Gastrocnemius medialis (tissue), 4 donors: ENCODE measurements at regions not wholly inside any gene's neighbourhood (a gene's known extent, or its start where the extent isn't known, plus 50 kb on each side); places are given as distances from the start of the nearest gene placed in this dataset.

Experiments
- CTCF ChIP-seq, 5 experiments: fragments of 450-650 bp in 3 of 5; fragments of 200-600 bp in 2 of 5; sonication (generic) in 2 of 5; IDR thresholded peaks in 4 of 5; conservative IDR thresholded peaks in 1 of 5; 1 replicate in 4 of 5; 2 replicates in 1 of 5; pipeline ENCODE4 v1.5.1; 2016 to 2019; ENCODE audit warnings: antibody characterized with exemption in 5 of 5, mild to moderate bottlenecking in 3 of 5, moderate library complexity in 3 of 5
- POLR2A ChIP-seq, 2 donors: fragments of 450-650 bp; IDR thresholded peaks; one replicate each; pipeline ENCODE4 v1.6.1; 2017; ENCODE audit warnings: antibody characterized with exemption in 2 of 2, mild to moderate bottlenecking in 2 of 2, moderate library complexity in 2 of 2

GRCh38 chr3:159441279-159441678 lies 547.4 kb upstream of the IL12A start:
- TF ChIP-seq CTCF (IDR thresholded peaks at IDR 0.05 in 4 of 5, conservative IDR thresholded peaks at IDR 0.05 in 1 of 5), result no peak
- no peak for TF ChIP-seq POLR2A (IDR thresholded peaks at IDR 0.05)
